ENCODE measurements at regions not wholly inside any gene's neighbourhood (a gene's known extent, or its start where the extent isn't known, plus 50 kb on each side); places are given as distances from the start of the nearest gene placed in this dataset.
"Not testable (repeated sequence)": the region's sequence is repeated elsewhere in the genome, so short reads cannot be mapped to it uniquely, and the experiment has no call there.

- no peak overlapping the region for H3K4me3 ChIP-seq (ENCODE audit: low read depth, low read length)
- TF ChIP-seq CTCF (IDR thresholded peaks at IDR 0.05; ENCODE audit: low read depth, low read length, missing control alignments) = no peak
- in situ Hi-C loops (cut with HindIII; ENCODE audit: low sequenced_read_pairs) = no loop called here
- no peak for DNase-seq (ENCODE audit: low read depth)
Observed at GRCh38 chr7:36054637-36055036, 98.4 kb upstream of the EEPD1 start.

- DNase-seq (ENCODE audit: low read depth) = no peak
- TF ChIP-seq CTCF (IDR thresholded peaks at IDR 0.05; ENCODE audit: low read depth, low read length, missing control alignments) = no peak
- in situ Hi-C loops (cut with HindIII; ENCODE audit: low sequenced_read_pairs) = no loop called here
- H3K4me3 ChIP-seq (ENCODE audit: low read depth, low read length) = no peak overlapping the region
Observed at GRCh38 chr7:36055207-36055606, 97.8 kb upstream of the EEPD1 start.

DNA sequence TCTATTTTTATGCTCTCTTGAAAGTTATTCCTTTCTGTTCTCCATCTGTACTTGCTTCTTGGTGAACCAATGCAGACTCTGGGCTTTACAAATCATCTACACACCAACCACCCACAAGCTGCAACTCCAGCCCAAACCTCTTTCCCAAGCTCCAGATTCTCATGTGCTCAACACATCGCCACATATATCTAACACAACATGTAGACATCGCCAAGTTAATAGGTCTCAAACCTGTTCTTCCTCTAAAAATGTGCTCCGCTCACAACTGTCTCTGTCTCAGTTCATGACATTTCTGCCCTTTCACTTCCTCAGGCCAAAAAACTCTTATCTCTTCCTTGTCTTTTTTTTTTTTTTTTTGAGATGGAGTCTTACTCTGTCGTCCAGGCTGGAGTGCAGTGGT, 95.7 kb upstream of the EEPD1 start:
- no peak for TF ChIP-seq CTCF (IDR thresholded peaks at IDR 0.05; ENCODE audit: low read depth, low read length, missing control alignments)
- no peak overlapping the region for H3K4me3 ChIP-seq (ENCODE audit: low read depth, low read length)
- DNase-seq (ENCODE audit: low read depth) = no peak
- in situ Hi-C loops (cut with HindIII; ENCODE audit: low sequenced_read_pairs) = no loop called here

- DNase-seq (ENCODE audit: low read depth) = no peak
- in situ Hi-C loops (cut with HindIII; ENCODE audit: low sequenced_read_pairs) = no loop called here
- H3K4me3 ChIP-seq (ENCODE audit: low read depth, low read length) = no peak overlapping the region
- TF ChIP-seq CTCF (IDR thresholded peaks at IDR 0.05; ENCODE audit: low read depth, low read length, missing control alignments) = no peak
Observed at GRCh38 chr7:36058020-36058592, 94.9 kb upstream of the EEPD1 start.

- in situ Hi-C loops (cut with HindIII; ENCODE audit: low sequenced_read_pairs); H3K4me3 ChIP-seq (ENCODE audit: low read depth, low read length); DNase-seq (ENCODE audit: low read depth): not testable (repeated sequence)
Observed at GRCh38 chr7:36060388-36060787, 92.7 kb upstream of the EEPD1 start.

DNA sequence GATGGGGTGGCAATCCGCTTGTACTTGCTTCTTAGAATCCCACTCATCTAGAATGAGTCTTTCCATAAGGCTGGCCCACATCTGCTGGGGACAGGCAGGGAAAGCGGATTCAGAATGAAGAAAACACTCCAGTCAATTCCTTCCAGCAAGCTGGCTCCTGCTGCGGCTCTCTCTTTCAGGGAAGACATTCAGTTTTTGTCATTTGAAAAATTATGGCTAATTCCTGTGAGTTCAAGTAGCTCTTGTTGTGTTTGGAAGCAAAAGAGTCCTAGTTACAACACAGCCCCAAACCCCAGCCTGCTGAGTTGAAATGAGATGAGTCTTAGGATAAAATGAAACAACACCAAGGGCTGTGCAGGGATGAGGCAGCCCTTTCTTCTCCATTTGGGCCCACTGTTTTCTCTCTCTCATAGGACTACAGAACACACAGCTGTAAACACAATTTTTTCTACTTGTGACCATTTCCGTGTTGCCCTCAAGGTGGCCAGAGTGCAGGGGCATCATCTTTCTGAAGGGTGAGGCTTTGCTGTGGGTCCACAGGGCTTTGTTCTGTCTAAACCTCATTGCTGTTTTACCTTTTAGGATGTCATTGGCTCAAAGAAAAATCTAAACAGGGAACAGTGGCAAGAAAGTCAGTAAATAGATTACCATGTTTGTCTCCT, 90.8 kb upstream of the EEPD1 start:
- TF ChIP-seq CTCF (IDR thresholded peaks at IDR 0.05; ENCODE audit: low read depth, low read length, missing control alignments) = no peak
- no peak for DNase-seq (ENCODE audit: low read depth)
- no peak overlapping the region for H3K4me3 ChIP-seq (ENCODE audit: low read depth, low read length)
- in situ Hi-C loops (cut with HindIII; ENCODE audit: low sequenced_read_pairs) = no loop called here

GRCh38 chr7:36064676-36065075, 88.4 kb upstream of the EEPD1 start:
- DNase-seq (ENCODE audit: low read depth) = no peak

GRCh38 chr7:36065563-36066342, 87.3 kb upstream of the EEPD1 start:
- in situ Hi-C loops (cut with HindIII; ENCODE audit: low sequenced_read_pairs); H3K4me3 ChIP-seq (ENCODE audit: low read depth, low read length); DNase-seq (ENCODE audit: low read depth): not testable (repeated sequence)

More at GRCh38 chr7:36064676-36065075, 88.4 kb upstream of the EEPD1 start:
- no peak for TF ChIP-seq CTCF (IDR thresholded peaks at IDR 0.05; ENCODE audit: low read depth, low read length, missing control alignments)
- no peak overlapping the region for H3K4me3 ChIP-seq (ENCODE audit: low read depth, low read length)
- in situ Hi-C loops (cut with HindIII; ENCODE audit: low sequenced_read_pairs) = no loop called here
